IMR-90 (cell line): ENCODE measurements at regions not wholly inside any gene's neighbourhood (a gene's known extent, or its start where the extent isn't known, plus 50 kb on each side); places are given as distances from the start of the nearest gene placed in this dataset.
A peak's percentile ranks its signal among the peaks of the same experiment; 100 is the strongest.

Source experiments
- ATAC-seq: fragments of 200-7000 bp; cut with Tn5 transposase; 2 replicates; pipeline ENCODE4 v1.9.1; 2020; ENCODE audit warnings: low read depth, mild to moderate bottlenecking, moderate library complexity
- BruUV-seq: library from RNA; stranded (reverse); fragments of 400-500 nt; replicated peaks from 2 replicates; lab custom pipeline; 2021; lab: Mats Ljungman, UMichigan
- CTCF ChIA-PET: fragments of 300-600 bp; formaldehyde crosslinking; extraction: SDS; loops from one replicate; lab custom pipeline; 2021; ENCODE audit warnings: antibody characterized with exemption; lab: Yijun Ruan, JAX
- POLR2A ChIA-PET: fragments of 300-600 bp; sonication (Branson Sonifier 250); formaldehyde crosslinking; loops from one replicate; lab custom pipeline; 2022; ENCODE audit warnings: antibody characterized with exemption; ENCODE audit not compliant: unreplicated experiment; lab: Charles Lee
- DNase-seq: peaks from one replicate; pipeline ENCODE4 v3.0.0; 2013
- H2AFZ ChIP-seq: replicated peaks from 2 replicates; pipeline ENCODE3; 2013; ENCODE audit warnings: low read length, mild to moderate bottlenecking; ENCODE audit not compliant: poor library complexity
- H2AK5ac ChIP-seq: 2 replicates; pipeline ENCODE4 v1.6.1; 2013; ENCODE audit warnings: low read depth, low read length, inconsistent platforms
- H2AK9ac ChIP-seq: replicated peaks from 2 replicates; pipeline ENCODE3; 2013; ENCODE audit warnings: mild to moderate bottlenecking, low read depth, low read length, moderate library complexity; ENCODE audit not compliant: poor library complexity
- H2BK120ac ChIP-seq: 2 replicates; pipeline ENCODE4 v1.6.1; 2013; ENCODE audit warnings: low read depth, low read length, inconsistent platforms
- H2BK15ac ChIP-seq: 3 replicates; pipeline ENCODE4 v1.6.1; 2013; ENCODE audit warnings: low read depth, low read length, inconsistent platforms
- H2BK20ac ChIP-seq: 2 replicates; pipeline ENCODE4 v1.6.1; 2013; ENCODE audit warnings: low read depth, mild to moderate bottlenecking, inconsistent platforms, low read length, moderate library complexity
- H2BK5ac ChIP-seq: 2 replicates; pipeline ENCODE4 v1.6.1; 2013; ENCODE audit warnings: mild to moderate bottlenecking, low read depth, low read length, inconsistent platforms; ENCODE audit not compliant: poor library complexity, severe bottlenecking
- H3K14ac ChIP-seq: replicated peaks from 2 replicates; pipeline ENCODE4 v1.6.1; 2013; ENCODE audit warnings: low read depth, low read length, inconsistent platforms
- H3K18ac ChIP-seq: 2 replicates; pipeline ENCODE4 v1.6.1; 2013; ENCODE audit warnings: low read depth, low read length, control low read depth
- H3K23ac ChIP-seq: 2 replicates; pipeline ENCODE4 v1.6.1; 2013; ENCODE audit warnings: low read depth, low read length, inconsistent platforms
- H3K27ac ChIP-seq: 2 replicates; pipeline ENCODE4 v1.5.1; 2013; ENCODE audit warnings: mild to moderate bottlenecking, control low read depth, low read length; ENCODE audit not compliant: insufficient read depth
- H3K27me3 ChIP-seq: 2 replicates; pipeline ENCODE4 v1.6.1; 2013; ENCODE audit warnings: low read length; ENCODE audit not compliant: control insufficient read depth, insufficient read depth
- H3K36me3 ChIP-seq: 2 replicates; pipeline ENCODE4 v1.6.1; 2013; ENCODE audit warnings: low read length, mixed read lengths; ENCODE audit not compliant: control insufficient read depth, insufficient read depth
- H3K4ac ChIP-seq: 2 replicates; pipeline ENCODE4 v1.6.1; 2013; ENCODE audit warnings: low read depth, low read length, inconsistent platforms
- H3K4me1 ChIP-seq: 2 replicates; pipeline ENCODE4 v1.6.1; 2013; ENCODE audit warnings: low read length, mixed read lengths; ENCODE audit not compliant: control insufficient read depth, insufficient read depth
- H3K4me2 ChIP-seq: 2 replicates; pipeline ENCODE4 v1.6.1; 2013; ENCODE audit warnings: low read depth, mild to moderate bottlenecking, control low read depth, low read length, moderate library complexity
- H3K4me3 ChIP-seq: 2 replicates; pipeline ENCODE4 v1.5.1; 2013; ENCODE audit warnings: low read depth, mild to moderate bottlenecking, control low read depth, low read length, moderate library complexity; ENCODE audit not compliant: insufficient read depth
- H3K56ac ChIP-seq: 2 replicates; pipeline ENCODE4 v1.6.1; 2013; ENCODE audit warnings: low read length, inconsistent platforms; ENCODE audit not compliant: insufficient read depth; ENCODE audit errors: extremely low read depth
- H3K79me1 ChIP-seq, 2 experiments: 2 replicates each; pipeline ENCODE4 v1.6.1; 2013; ENCODE audit warnings: low read length in 2 of 2, inconsistent platforms in 1 of 2, low read depth in 1 of 2
- H3K9ac ChIP-seq: 2 replicates; pipeline ENCODE4 v1.6.1; 2013; ENCODE audit warnings: low read depth, low read length, control low read depth
- H3K9me1 ChIP-seq: 2 replicates; pipeline ENCODE4 v1.6.1; 2013; ENCODE audit warnings: low read length, inconsistent platforms; ENCODE audit not compliant: insufficient read depth
- H3K9me3 ChIP-seq: 2 replicates; pipeline ENCODE4 v1.6.1; 2013; ENCODE audit warnings: low read length; ENCODE audit not compliant: control insufficient read depth, insufficient read depth
- H4K20me1 ChIP-seq: 2 replicates; pipeline ENCODE4 v1.6.1; 2013; ENCODE audit warnings: low read length, inconsistent platforms; ENCODE audit not compliant: insufficient read depth
- H4K5ac ChIP-seq: 2 replicates; pipeline ENCODE4 v1.6.1; 2013; ENCODE audit warnings: mild to moderate bottlenecking, low read depth, low read length, control low read depth
- H4K8ac ChIP-seq, 2 experiments: 2 replicates each; pipeline ENCODE4 v1.6.1; 2013; ENCODE audit warnings: low read depth in 2 of 2, low read length in 2 of 2, control low read depth in 1 of 2, inconsistent platforms in 1 of 2
- H4K91ac ChIP-seq: 2 replicates; pipeline ENCODE4 v1.6.1; 2013; ENCODE audit warnings: low read depth, low read length, inconsistent platforms; ENCODE audit not compliant: insufficient read depth
- BHLHE40 ChIP-seq: fragments of 150-350 bp; IDR thresholded peaks from 2 replicates; pipeline ENCODE4 v1.6.1; 2016; ENCODE audit warnings: mild to moderate bottlenecking, low read depth, low read length
- CEBPB ChIP-seq: IDR thresholded peaks from 2 replicates; pipeline ENCODE4 v1.6.1; 2012; ENCODE audit warnings: low read depth, low read length, improper control_type of control experiment
- ELK1 ChIP-seq: fragments of 150-350 bp; IDR thresholded peaks from 2 replicates; pipeline ENCODE4 v1.6.1; 2016; ENCODE audit warnings: low read depth, mild to moderate bottlenecking, low read length, moderate library complexity, borderline replicate concordance
- MAZ ChIP-seq: IDR thresholded peaks from 2 replicates; pipeline ENCODE4 v1.6.1; 2012; ENCODE audit warnings: low read depth, mild to moderate bottlenecking, low read length, improper control_type of control experiment, moderate library complexity, borderline replicate concordance
- MXI1 ChIP-seq: IDR thresholded peaks from 2 replicates; pipeline ENCODE4 v1.6.1; 2012; ENCODE audit warnings: low read depth, mild to moderate bottlenecking, low read length, moderate library complexity, borderline replicate concordance
- POLR2A ChIP-seq: IDR thresholded peaks from 2 replicates; pipeline ENCODE4 v1.6.1; 2012; ENCODE audit warnings: mild to moderate bottlenecking, low read depth, low read length
- RFX5 ChIP-seq: IDR thresholded peaks from 2 replicates; pipeline ENCODE4 v1.8.0; 2012; ENCODE audit warnings: low read depth, mild to moderate bottlenecking, low read length, moderate library complexity
- USF2 ChIP-seq: fragments of 150-350 bp; IDR thresholded peaks from 2 replicates; pipeline ENCODE4 v1.6.1; 2017; ENCODE audit warnings: mild to moderate bottlenecking, antibody characterized with exemption, low read length, low read depth
- WGBS, 2 experiments: methylation state at CpG; one replicate each; pipeline versions ENCODE4 v1.1.5 to v1.1.7; 2013; ENCODE audit warnings: missing lambda C conversion rate in 2 of 2; ENCODE audit not compliant: insufficient read length in 1 of 2; ENCODE audit errors: extremely low coverage in 2 of 2; 5-methylcytosine and 5-hydroxymethylcytosine counted together
- dilution Hi-C: fragments of 300-500 bp; cut with HindIII; formaldehyde crosslinking; loops from one replicate; pipeline ENCODE4 v1.14.3; 2018; ENCODE audit warnings: low sequenced_read_pairs; ENCODE audit not compliant: unreplicated experiment
- in situ Hi-C: fragments of 300-500 bp; cut with MboI; formaldehyde crosslinking; loops from 3 replicates; pipeline ENCODE4 v1.14.3; 2019; ENCODE audit warnings: low sequenced_read_pairs, inconsistent platforms, mixed read lengths
- intact Hi-C: fragments of 100-400 bp; cut with micrococcal nuclease; formaldehyde crosslinking; loops from 2 replicates; pipeline ENCODE4 v1.10.0; 2022

DNA sequence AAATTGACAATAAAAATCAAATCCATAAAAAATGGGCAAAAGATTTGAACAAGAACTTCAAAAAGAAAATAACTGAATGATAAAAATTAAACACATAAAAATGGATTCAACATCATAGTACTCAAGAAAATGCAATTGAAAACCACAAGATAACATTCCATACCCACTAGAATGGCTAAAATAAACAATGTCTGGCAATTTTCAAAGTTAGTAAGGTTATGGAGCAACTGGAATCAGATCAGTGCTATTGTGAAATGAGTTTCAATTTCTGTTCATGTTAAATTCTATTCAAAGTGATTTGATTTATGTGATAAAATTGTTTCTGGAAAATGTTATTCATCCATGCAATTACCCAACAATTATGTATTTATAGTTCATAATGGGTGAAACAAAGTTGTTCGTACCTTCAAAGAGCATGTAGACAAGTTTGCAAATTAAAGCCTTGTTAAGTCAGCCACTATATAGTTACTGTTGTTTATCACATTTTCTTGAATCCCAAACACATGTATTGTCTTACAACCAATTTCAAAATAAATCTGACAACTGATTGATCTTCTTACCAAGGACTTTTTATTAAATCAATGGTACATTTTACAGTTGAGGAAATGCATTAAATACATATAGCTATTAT lies 151.5 kb upstream of the CENPW start:
- POLR2A ChIA-PET: no interaction called here
- TF ChIP-seq MAZ (no peak), BHLHE40 (no peak), ELK1 (no peak), RFX5 (no peak), POLR2A (no peak), USF2 (no peak), MXI1 (no peak), CEBPB (peak; percentile 91)
- H2BK120ac ChIP-seq: no peak overlapping the region
- no peak overlapping the region for H3K4me3 ChIP-seq
- no peaks in the 10 kb centered on the region for H3K9me1 ChIP-seq
- H2BK15ac ChIP-seq: no peak overlapping the region
- no peaks in the 10 kb centered on the region for H3K79me1 ChIP-seq
- no peaks in the 10 kb centered on the region for H3K4me1 ChIP-seq
- H3K4ac ChIP-seq: no peak overlapping the region
- no peak overlapping the region for H2AFZ ChIP-seq
- no peak overlapping the region for H4K91ac ChIP-seq
- no peak overlapping the region for H2AK5ac ChIP-seq
- no peak overlapping the region for H4K5ac ChIP-seq
- H2BK5ac ChIP-seq: no peak overlapping the region
- H3K56ac ChIP-seq: no peak overlapping the region
- no peak overlapping the region for H2BK20ac ChIP-seq
- CTCF ChIA-PET: no interaction called here
- peaks cover 2% of the 10 kb centered on the region; the same call in 1 of the 2 replicates for H3K27me3 ChIP-seq
- in situ Hi-C loops: no loop called here
- peak; percentile 68 for ATAC-seq
- H3K4me2 ChIP-seq: no peak overlapping the region
- H2AK9ac ChIP-seq: no peak overlapping the region
- WGBS, 2 experiments: no CpG with 5 or more reads among the region's 1 CpG
- H3K18ac ChIP-seq: no peak overlapping the region
- H3K36me3 ChIP-seq: no peaks in the 10 kb centered on the region
- dilution Hi-C loops: no loop called here
- peak; percentile 64 for DNase-seq
- H4K20me1 ChIP-seq: no peaks in the 10 kb centered on the region
- BruUV-seq: no TSS peak
- no peak overlapping the region for H3K23ac ChIP-seq
- H3K27ac ChIP-seq: no peak overlapping the region
- no peaks in the 10 kb centered on the region for H3K9me3 ChIP-seq
- H3K9ac ChIP-seq: no peak overlapping the region
- H3K14ac ChIP-seq: no peak overlapping the region
- intact Hi-C loops: loop anchor here (10.0 kb wide), 1 partner anchor 916 kb away; no protein-coding TSS in a partner anchor
- no peak overlapping the region for H4K8ac ChIP-seq
